CD4-positive, alpha-beta T cell treated with Interleukin-10 for 1 hour (primary cell): ENCODE measurements at regions not wholly inside any gene's neighbourhood (a gene's known extent, or its start where the extent isn't known, plus 50 kb on each side); places are given as distances from the start of the nearest gene placed in this dataset.
"Not testable (repeated sequence)": the region's sequence is repeated elsewhere in the genome, so short reads cannot be mapped to it uniquely, and the experiment has no call there.

ENCODE experiments used
- DNase-seq: peaks from one replicate; pipeline ENCODE4 v3.0.0-alpha.2; 2020

DNA sequence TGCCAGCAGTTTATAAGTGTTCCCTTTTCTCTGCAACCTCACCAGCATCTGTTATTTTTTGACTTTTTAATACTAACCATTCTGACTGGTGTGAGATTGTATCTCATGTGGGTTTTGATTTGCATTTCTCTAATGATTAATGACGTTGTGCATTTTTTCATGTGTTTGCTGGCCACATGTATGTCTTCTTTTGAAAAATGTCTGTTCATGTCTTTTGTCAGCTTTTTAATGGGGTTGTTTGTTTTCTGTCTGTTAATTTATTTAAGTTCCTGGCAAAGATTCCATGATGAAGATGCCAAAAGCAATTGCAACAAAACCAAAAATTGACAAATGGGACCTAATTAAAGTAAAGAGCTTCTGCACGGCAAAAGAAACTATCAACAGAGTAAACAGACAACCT is 137.2 kb upstream of the JCAD start:
- not testable (repeated sequence) for DNase-seq

DNA sequence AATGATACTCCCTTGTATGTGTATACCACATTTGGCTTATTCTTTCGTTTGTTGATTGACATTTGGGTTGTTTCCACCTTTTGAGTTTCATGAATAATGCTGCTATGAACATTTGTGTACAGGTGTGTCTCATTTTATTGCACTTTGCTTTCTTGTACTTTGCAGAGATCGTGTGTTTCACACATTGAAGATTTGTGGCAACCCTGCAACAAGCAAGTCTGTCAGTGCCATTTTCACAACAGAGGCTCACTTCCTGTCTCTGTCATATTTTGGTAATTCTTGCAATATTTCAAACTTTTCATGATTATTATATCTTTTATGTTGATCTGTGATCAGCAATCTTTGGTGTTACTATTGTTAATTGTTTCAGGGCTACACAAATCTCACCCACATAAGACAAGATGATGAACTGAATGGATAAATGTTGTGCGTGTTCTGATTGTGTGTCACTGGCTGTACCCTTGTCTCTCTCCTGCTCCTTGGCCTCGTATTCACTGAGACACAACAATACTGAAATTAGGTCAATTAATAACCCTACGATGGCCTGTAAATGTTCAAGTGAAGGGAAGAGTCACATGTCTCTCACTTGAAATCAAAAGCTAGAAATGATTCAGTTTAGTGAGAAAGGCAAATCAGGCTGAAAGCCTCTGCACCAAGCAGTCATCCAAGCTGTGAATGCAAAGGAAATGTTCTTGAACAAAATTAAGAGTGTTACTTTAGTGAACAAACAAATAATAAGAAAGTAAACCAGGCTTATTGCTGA is 133.6 kb upstream of the JCAD start:
- DNase-seq, result no peak

DNA sequence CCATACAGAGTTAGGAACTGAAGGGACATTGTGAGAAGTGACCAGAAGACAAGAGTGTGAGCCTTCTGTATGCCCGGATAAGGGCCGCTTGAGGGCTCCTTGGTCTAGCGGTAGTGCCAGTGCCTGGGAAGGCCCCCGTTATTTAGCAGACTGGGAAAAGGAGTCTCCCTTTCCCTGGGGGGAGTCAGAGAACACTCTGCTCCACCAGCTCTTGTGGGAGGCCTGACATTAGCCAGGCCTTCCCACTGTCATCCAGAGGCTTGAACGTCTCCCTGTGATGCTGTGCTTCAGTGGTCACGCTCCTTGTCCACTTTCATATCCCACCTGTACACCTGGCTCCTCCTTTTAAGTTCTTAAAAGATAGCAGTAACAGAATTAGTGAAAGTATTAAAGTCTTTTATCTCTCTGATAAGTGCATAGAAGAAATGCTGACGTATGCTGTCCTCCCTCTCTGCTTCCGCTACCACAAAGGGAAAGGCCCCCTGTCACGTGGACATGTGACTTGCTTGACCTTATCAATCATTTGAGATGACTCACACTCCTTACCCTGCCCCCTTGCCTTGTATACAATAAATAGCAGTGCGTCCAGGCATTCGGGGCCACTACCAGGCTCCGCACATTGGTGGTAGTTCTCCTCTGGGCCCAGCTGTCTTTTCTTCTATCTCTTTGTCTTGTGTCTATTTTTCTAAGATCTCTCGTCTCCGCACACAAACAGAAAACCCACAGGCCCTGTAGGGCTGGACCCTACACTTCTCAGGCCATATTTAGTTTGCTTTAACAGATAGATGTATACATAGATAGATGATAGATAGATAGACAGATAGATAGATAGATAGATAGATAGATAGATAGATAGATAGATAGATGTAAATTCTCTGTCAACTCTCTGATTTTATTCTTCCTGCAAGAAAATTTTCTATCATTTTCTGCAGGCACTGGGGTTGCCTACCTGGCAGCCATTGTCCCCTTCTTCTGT is 131.5 kb upstream of the JCAD start:
- no peak for DNase-seq

DNA sequence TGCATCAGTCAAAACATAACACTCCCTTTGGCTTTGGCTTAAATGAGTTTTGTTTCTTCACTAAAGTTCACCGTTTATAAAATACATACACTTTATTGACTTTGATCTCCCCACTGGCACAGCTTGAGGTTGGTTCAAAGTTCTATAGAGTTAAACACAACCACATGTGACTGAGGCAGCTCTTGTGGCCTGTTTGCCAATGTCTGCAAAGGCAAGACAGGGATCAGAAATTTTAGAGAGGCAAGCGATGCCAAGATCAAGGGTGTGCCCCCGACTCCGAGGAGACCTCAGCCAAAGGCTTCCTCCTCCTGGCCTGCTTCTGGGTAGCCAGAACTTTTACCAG is 129.8 kb upstream of the JCAD start:
- no peak for DNase-seq

DNA sequence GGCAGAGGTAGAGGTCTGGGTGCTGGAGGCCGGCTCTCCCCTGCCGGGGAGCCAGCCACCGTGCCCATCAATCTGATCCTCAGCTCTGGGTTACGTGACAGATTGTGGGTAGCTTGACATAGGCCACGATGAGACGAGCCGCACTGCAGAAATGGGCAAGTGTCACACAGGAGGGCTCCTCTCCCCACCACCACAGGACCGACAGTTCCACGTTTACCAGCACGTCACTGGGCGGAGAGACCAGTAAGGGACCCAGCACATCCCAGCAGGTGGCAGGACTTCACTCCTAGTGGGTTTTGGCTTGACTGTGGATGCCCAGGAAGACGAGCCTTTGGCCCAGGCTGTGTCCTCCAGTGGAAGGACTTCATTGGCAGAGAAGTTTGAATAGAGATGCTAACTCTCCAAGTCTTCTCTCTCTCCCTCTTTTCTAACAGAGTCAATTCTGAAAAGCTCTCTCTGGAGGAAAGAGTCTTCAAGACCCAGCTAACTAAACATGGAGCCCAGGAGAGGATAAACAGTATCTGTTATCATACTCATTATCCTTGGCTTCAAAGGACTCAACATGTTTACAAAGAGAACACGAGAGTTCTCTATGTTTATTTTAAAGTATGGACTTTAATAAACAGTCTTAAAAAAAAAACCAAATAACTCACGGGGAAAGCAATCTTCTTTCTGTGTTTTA is 129.3 kb upstream of the JCAD start:
- DNase-seq, result no peak

DNA sequence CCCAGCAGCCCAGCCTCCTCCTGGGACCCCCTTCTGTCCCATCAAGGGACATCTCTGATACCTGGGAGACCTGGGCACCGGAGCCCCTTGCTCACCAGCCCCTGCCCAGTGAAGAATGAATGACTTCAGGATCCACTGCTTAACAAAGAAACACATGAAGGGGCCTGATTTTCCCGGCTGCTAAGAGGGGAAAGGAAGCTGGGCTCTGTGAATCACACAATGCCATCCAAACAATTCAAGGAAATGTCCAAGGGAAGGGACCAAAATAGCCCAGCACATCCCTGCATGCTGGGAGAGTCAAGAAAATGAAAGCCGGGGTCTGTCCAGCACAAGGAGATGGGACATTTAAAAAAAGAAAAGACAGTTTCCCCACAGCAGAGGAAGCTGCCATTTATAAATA is 128.7 kb upstream of the JCAD start:
- DNase-seq, result no peak

DNA sequence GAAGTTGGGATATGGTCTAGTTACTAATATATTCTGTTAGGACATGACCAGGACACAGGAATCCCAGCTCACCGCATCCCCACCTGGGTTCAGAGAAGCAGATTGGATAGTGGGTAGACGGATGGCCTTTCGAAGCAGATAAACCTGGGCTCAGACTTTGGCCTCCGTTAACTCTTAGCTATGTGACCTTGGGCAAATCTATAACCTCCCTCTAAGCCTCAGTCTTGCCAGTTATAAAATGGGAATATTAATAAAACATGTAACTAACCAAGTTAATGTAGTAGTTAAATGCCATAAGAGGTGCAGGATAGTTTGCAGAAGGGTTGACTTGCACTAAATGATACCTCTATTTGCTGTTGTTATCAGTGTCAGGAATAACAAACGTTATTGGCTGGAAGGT is 127.6 kb upstream of the JCAD start:
- DNase-seq, result no peak

DNA sequence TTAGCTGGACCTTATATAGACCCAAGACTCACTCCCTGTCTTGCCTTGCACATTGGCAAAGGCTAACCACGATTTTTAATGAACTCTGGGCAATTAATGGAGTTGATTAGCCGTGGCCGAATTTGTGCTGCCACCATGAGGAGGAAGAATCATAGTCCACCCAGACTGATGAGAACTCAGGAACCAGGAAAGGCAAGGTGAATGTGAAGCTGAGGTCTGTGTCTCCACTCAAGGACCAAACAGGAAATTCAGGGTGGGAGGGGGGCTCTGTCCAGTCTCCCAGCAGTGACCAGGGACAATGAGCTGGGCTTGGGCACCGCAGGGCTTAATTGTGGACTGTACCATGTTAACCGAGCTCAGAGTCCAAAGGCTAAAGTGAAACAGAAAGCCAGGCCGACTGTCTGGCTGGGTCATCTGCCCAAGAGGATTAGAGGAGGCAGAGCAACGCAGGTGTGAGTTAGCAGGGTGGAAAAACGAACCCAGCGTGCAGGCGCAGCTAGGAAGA is 127.0 kb upstream of the JCAD start:
- no peak for DNase-seq

DNA sequence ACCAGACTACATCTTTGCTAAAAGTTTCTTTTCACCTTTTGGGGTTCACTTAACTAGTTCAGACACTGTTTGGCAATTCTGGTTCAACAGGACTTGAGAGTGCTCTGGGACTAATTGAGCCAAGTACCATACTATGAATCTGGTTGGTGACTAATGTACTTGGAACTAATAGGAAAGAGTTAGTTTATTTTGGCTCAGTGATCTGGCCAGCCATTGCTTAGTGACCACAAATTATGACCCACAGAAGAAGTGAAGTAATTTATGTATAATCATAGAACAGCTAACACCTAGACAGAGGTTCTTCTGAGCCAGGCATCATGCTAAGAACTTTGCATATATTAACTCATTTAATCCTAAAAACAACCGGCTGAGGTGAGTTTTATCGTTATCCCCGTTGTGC is 126.5 kb upstream of the JCAD start:
- no peak for DNase-seq

DNA sequence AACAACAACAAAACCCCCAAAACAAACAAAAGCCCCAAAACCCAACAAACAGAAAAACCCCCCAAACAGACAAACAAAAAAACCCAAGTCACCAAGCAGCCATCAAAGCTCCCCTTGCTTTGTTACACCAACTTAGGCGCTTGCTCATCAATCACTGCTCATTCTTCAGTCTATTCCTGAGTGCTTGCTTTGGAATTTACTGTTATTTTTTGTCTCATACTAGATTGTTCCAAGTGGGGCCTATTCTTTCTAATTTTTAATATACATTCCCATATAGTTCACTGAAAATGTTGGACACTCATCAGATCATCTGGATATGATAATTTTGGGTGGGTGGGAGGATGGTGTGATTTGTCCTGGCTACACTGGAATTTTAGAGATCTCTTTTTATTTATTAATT is 126.0 kb upstream of the JCAD start:
- no peak for DNase-seq

DNA sequence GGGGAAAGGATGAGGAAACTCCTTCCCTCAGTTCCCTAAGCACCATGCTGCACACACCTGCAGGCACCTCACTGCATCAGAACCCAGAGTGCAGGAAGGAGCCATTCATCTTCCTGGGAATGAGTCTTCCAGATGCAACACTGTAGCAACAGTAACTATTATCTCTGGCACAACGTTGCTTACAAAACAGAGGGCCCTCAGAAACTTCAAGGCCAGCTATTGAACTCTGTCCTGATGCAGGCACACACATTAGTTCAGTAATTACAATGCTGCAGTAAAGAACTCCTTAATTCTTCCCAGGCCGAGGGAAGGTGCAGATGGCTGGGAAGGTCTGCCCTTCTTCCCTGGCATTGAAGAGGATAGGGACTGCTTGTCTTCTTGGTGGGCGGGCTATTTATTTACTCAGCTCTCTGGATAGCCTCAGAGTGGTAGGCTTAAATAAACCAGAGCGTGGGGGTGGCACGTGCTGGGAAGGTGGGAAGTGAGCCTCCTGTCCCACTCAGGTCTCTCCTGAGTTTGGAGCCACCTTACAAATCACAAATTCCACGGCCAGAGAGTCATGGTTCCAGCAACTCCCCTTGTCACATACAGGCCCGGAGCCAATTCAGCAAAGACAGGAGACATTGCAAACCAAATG is 125.1 kb upstream of the JCAD start:
- DNase-seq, result no peak

DNA sequence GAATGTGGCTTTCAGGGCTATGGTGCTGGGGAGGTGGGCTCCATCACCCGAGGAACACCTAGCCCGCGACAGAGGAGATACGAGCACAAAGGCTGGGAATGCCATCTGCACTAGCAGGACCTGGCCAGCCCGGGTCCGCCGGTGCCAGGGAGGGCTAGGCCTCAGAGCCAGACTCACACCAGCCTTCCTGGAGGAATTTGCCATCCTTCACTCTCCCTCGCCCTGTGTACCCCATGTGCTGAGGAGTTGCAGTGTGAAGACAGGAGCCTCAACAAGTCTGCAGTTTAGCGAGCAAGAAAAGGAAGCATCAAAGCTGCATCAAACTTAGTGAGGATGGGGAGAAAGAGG is 123.6 kb upstream of the JCAD start:
- DNase-seq, result no peak

DNA sequence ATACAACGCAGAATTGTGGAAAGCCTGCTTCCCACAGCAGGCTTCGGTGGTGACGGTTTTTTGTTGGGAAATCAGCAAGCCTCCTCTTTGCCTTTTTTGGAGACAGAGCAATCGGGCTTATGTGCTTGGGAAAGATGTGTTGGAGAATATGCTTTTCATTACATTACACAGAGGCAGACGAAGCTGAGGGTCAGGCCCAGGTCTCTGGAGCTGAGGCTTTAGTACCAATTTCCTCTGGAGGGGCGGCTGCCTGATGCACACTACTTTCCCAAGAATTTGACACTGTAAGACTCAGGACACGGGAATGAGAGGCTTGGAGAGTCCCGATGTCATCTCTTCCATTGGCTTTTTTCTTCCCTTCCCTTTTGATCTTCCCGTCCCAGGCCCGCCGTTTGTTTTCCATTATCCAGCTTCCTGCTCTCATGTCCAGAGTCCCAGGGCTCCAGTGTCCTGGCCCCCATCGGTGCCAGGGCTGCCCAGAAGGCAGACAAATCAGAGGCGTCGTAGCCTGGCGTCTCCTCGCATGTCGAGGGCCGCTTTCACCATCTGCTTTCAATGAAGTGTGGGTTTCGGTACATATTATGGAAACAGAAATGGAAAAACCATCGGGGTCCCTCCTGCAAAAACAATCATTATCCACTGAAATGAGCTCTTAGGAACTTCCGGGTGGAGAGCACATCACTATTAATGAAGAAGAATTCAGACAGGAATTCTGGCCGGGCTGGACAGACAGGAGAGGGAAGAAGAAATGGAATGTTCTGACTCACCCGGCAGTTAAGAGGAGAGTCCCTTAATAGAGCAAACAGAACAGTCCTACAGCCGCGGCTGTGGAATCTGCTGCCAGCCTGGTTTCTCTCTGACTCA is 123.0 kb upstream of the JCAD start:
- no peak for DNase-seq

DNA sequence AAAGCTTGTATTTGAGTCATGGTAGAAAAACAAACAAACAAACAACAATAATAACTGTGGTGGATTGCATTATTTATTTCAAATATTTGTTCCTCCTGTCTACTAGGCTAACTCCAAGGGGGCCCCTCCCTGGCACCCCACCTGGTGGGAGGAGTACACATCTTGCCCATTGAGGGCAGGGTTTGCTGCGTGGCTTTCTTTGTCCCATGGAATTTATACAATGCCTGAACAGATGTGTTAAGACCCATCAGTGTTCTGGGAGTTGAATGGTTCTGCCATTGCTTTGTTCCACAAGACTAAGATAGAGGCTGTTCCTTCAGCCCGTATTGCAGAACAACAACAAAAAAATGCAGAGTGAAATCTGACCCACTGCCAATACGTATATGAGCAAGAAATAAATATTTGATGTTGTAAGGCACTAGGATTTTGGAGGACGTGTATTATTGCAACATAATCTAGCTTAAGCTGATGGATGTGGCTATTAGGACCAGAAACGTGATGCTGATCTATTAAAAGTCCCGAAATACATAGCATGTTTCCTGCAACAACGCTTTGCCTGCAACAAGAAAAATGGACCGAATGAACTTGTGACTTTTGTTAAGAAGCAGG is 119.1 kb upstream of the JCAD start:
- no peak for DNase-seq

DNA sequence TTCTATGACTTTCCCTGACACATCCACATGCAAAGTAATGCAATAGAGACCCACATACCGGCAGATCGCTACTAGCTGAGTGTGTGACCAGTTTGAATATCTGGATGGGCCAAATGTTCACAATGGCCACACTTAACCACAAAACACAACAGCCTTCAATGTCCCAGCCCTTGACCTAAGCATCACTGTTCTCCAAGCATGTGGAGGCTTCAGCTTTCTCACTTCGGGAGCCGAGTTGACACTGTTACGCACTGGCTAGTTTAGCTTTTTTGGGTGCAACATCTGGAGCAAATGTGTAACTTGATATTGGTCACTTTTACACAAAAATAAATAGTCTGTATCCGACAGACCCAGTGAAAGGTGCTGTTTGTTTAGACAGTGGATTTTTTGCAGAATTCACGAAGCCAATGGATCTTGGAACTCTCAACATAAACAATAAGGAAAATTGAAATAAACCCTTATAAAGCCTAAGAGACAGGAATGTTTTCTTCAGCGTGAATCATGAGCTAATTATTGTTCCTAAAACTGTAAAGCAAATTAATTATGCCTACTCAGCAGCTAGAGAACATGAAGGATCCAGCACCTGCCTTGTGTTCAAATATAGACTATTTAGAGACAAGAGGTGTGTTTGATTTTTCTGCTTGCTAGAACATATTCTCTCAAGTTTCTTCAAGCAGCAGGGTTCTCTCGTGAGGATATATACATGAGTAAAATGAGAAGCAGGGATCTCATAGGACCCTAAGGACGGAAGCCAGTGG is 117.6 kb upstream of the JCAD start:
- no peak for DNase-seq

DNA sequence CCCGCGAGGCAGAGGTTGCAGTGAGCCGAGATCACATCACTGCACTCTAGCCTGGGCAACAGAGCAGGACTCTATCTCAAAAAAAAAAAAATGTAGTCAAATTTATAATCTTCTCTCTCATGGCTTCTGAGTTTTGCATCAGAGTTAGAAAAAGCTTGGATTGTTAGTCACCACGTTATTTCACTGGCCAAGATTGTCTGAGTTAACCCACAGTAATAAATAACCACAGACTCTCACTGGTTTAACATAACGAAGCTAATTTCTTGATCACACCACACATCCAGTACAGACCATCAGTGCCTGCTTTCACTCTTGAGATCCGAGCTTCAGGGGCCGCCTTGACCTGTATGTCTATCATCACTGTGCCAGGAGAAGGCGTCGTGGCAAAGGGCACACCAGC is 116.8 kb upstream of the JCAD start:
- DNase-seq, result no peak

DNA sequence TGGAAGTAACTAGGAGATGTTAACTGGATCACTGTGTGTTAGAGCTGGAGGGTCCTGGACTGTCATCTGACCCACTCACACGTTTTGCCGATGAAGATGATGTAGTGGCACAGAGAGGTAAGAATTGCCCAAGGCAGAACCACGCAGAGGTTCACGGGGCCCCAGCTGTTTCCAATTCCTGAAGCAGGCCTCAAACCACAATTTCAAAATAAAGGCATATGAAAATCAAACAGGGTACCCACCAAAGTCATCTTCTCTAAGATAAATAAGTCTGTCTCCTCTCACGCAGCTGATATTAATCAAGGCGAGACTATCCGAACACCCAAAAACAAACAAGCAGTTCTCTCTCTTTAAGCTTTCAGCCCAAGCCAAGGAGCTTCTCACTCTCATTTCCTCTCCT is 113.3 kb upstream of the JCAD start:
- DNase-seq, result no peak

DNA sequence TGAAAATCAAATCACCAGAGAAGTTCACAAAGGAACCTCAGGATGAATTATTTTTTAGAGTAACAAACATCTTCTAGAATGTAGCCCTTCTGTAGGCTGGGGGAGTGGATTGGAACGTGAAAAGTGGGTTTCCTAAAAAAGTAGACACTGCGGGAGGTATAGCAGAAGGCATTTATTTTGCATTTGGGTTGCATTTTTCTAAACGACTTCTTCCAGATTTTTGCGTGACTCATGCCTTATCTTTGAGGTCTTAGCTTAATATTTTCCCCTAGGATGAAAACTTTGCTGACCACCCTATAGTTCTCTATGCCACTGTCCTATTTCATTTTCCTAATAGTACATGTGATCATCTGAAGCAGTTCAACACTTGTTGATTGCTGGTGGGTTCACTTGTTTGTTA is 112.7 kb upstream of the JCAD start:
- DNase-seq, result no peak

DNA sequence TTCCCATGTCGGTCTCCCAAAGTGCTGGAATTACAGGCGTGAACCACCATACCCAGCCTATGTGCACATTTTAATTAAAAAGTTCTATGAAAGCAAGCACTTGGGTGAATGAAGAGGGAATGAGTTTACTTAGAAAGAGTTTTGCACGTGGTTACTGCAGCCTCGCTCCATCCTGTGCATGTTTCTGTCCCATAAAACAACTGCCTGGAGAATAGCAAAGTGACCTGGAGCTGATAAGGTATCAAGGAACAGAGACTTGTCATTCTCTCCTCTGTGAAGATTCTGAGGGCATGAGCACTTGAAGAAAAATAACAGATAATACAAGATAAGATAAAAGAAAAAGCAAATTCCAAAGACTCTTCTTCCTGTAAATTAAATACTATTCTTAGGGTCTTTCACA is 112.2 kb upstream of the JCAD start:
- no peak for DNase-seq

DNA sequence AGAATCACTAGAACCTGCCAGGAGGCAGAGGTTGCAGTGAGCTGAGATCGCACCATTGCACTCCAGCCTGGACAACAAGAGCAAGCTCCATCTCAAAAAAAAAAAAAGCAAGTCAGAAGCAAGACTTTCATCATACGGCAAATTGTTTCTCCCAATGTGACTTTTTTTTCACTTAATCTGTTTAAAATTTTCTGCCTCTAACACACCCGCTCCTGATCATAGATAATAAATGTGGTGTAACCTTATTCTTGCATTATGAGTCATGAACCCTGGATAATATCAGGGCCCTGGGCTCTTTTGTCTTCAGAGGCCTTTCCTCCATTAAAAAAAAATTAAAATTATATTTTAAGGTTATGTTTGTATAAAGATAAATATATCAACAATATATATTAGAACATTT is 111.4 kb upstream of the JCAD start:
- DNase-seq, result no peak

DNA sequence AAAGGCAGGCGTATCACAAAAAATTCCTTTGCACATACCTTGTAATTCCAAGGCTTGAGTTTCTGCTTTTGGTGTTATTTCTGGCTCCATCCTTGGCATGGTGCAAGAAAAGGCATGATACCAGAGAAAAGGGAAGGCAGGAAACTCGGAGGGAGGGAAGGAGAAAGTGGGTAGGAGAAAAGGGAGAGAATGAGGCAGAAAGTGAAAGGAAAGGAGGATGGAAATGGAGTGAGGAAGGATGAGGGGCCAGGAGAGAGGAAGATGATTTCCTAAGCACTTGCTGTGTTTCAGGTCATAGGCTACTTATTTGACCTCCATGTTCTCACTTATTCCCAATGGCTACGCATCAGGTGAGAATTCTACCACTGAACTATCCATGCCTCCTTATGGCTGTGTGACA is 110.8 kb upstream of the JCAD start:
- no peak for DNase-seq
